ENCODE measurements at regions not wholly inside any gene's neighbourhood (a gene's known extent, or its start where the extent isn't known, plus 50 kb on each side); places are given as distances from the start of the nearest gene placed in this dataset.

- H3K4me1 Mint-ChIP-seq (ENCODE audit: low read depth): no peaks in the 10 kb centered on the region
- no peaks in the 10 kb centered on the region for H3K9me3 Mint-ChIP-seq
- CTCF ChIA-PET: interaction anchor here (0.9 to 1.9 kb wide), 5 partner anchors 10 to 739 kb away, joined by 3 to 5 read pairs (median 3); no protein-coding TSS in a partner anchor
Measured at GRCh38 chr6:133184798-133185372, 56.3 kb upstream of the EYA4 start.

GRCh38 chr6:133185731-133186130 lies 55.4 kb upstream of the EYA4 start:
- Mint-ChIP-seq H3K4me3 (no peak overlapping the region), H3K27me3 (peaks cover 1% of the 10 kb centered on the region), H3K27ac (no peak overlapping the region), H3K4me1 (ENCODE audit: low read depth) (no peaks in the 10 kb centered on the region), H3K36me3 (ENCODE audit: low read depth) (no peaks in the 10 kb centered on the region), H3K9me3 (no peaks in the 10 kb centered on the region)
- DNase-seq: no peak
- TF ChIP-seq CTCF (IDR thresholded peaks at IDR 0.05): no peak
- POLR2A ChIA-PET: no interaction called here
- no peak for ATAC-seq
- intact Hi-C loops (cut with micrococcal nuclease): no loop called here
- CTCF ChIA-PET: interaction anchor here (0.9 to 1.9 kb wide), 4 partner anchors 10 to 738 kb away, joined by 3 to 5 read pairs (median 4); no protein-coding TSS in a partner anchor

More at GRCh38 chr6:133184798-133185372, 56.3 kb upstream of the EYA4 start:
- intact Hi-C loops (cut with micrococcal nuclease): no loop called here
- Mint-ChIP-seq H3K4me3 (no peak overlapping the region), H3K27ac (no peak overlapping the region), H3K36me3 (ENCODE audit: low read depth) (no peaks in the 10 kb centered on the region), H3K27me3 (peaks cover 1% of the 10 kb centered on the region)
- DNase-seq (no peak), ATAC-seq (no peak)
- POLR2A ChIA-PET: no interaction called here
- TF ChIP-seq CTCF (IDR thresholded peaks at IDR 0.05): peak; percentile 43

GRCh38 chr6:133187114-133187513 lies 54.0 kb upstream of the EYA4 start:
- ATAC-seq: no peak
- intact Hi-C loops (cut with micrococcal nuclease): no loop called here

GRCh38 chr6:133187657-133188453 lies 53.3 kb upstream of the EYA4 start:
- no peak for TF ChIP-seq CTCF (IDR thresholded peaks at IDR 0.05)
- Mint-ChIP-seq H3K36me3 (ENCODE audit: low read depth) (no peaks in the 10 kb centered on the region), H3K4me3 (no peak overlapping the region), H3K4me1 (ENCODE audit: low read depth) (no peaks in the 10 kb centered on the region), H3K9me3 (no peaks in the 10 kb centered on the region), H3K27ac (no peak overlapping the region), H3K27me3 (peaks cover 1% of the 10 kb centered on the region)
- no peak for DNase-seq
- CTCF ChIA-PET: no interaction called here
- intact Hi-C loops (cut with micrococcal nuclease): no loop called here
- POLR2A ChIA-PET: no interaction called here
- ATAC-seq: no peak

More at GRCh38 chr6:133187114-133187513, 54.0 kb upstream of the EYA4 start:
- ChIA-PET POLR2A (no interaction called here), CTCF (interaction anchor here (1.9 kb wide), 1 partner anchor 8 kb away, joined by 4 read pairs; no protein-coding TSS in a partner anchor)
- no peak overlapping the region for H3K4me3 Mint-ChIP-seq
- DNase-seq: no peak
- H3K4me1 Mint-ChIP-seq (ENCODE audit: low read depth): no peaks in the 10 kb centered on the region
- H3K36me3 Mint-ChIP-seq (ENCODE audit: low read depth): no peaks in the 10 kb centered on the region
- no peak overlapping the region for H3K27ac Mint-ChIP-seq
- no peaks in the 10 kb centered on the region for H3K9me3 Mint-ChIP-seq
- peaks cover 1% of the 10 kb centered on the region for H3K27me3 Mint-ChIP-seq
- no peak for TF ChIP-seq CTCF (IDR thresholded peaks at IDR 0.05)

GRCh38 chr6:133190912-133191311 lies 50.2 kb upstream of the EYA4 start:
- no peaks in the 10 kb centered on the region for H3K4me1 Mint-ChIP-seq (ENCODE audit: low read depth)
- CTCF ChIA-PET: interaction anchor here (0.9 kb wide), 1 partner anchor 21 kb away, joined by 3 read pairs; no protein-coding TSS in a partner anchor
- peaks cover 1% of the 10 kb centered on the region for H3K27me3 Mint-ChIP-seq
- no peak for TF ChIP-seq CTCF (IDR thresholded peaks at IDR 0.05)
- POLR2A ChIA-PET: no interaction called here
- no peaks in the 10 kb centered on the region for H3K9me3 Mint-ChIP-seq
- intact Hi-C loops (cut with micrococcal nuclease): no loop called here
- DNase-seq (no peak), ATAC-seq (no peak)
- H3K36me3 Mint-ChIP-seq (ENCODE audit: low read depth): no peaks in the 10 kb centered on the region
- no peak overlapping the region for H3K4me3 Mint-ChIP-seq
- no peak overlapping the region for H3K27ac Mint-ChIP-seq

All from activated CD8-positive, alpha-beta T cell treated with anti-CD3 and anti-CD28 coated beads for 36 hours (primary cell).